Suppressor macrophage treated with lipopolysaccharide for 1 hour (primary cell): ENCODE measurements at regions not wholly inside any gene's neighbourhood (a gene's known extent, or its start where the extent isn't known, plus 50 kb on each side); places are given as distances from the start of the nearest gene placed in this dataset.
"Not testable (repeated sequence)": the region's sequence is repeated elsewhere in the genome, so short reads cannot be mapped to it uniquely, and the experiment has no call there.

Experiments
- DNase-seq, 3 donors: peaks; one replicate each; pipeline ENCODE4 v3.0.0-alpha.2; 2020 to 2022

- no peak for DNase-seq
These were observed 613.3 kb downstream of the BCOR start for GRCh38 chrX:39484159-39485068.

DNA sequence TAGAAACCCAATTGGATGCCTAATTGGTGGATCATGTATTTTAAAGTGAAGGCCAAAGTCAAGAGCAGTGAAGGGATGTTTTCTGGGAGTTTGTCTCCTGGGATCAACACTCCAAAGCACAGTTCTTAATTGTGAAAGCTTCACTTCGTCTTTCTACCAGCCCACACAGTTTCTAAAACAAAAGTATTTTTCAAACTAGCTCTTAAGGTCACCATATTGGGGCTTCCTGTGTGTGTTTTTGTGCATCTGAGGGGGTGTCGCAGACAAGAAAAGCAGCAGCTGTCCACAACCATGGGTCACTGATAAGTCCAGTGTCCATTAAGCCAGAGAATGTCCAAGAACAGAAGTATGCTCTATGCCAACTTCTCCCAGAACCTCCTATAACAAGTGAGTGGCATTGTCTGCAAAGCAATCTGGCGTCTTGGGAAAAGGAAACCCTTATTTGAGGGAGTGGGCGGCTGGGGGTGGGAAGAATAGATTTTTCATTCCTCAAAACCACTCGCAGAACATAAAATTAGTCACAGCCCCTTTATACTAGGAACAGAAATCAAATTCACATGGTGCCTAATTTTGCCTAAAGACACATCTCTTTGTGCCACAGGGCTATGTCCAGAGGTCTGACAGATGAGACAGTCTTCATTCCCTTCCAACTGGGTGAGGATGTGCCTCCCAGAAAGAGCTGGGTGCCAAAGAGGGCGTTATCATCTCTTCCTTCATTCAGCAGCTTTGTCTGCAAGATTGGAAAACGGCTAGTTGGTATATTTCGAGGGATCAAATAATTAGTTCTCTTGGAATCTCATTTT, 610.4 kb downstream of the BCOR start:
- DNase-seq = peak; percentile 16 to 35 (median 26)

GRCh38 chrX:39487969-39488330, 609.8 kb downstream of the BCOR start:
- no peak for DNase-seq

- DNase-seq = peak; percentile 74 to 82 (median 81)
These were observed 606.0 kb downstream of the BCOR start for GRCh38 chrX:39491548-39492297.

GRCh38 chrX:39492497-39493162, 605.1 kb downstream of the BCOR start:
- peak; percentile 48 to 54 (median 50) for DNase-seq

DNA sequence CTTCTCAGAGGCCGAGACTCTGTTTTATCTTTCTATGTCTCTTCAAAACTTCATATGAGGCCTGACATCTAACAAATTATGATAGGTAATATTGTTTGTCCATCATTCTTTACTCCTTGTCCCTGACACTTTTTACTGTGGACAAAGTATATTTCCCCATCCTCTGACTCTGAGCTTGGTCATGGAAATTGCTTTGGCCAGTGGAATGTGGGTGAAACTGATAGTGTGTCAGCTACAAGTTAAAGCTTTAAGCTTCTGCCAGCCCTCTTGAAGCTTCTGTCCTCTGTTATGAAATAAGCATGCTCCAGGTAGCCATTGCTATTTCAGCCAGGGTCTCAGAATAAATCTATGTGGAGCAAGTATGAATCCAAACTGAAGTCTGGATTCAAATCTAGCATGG, 604.6 kb downstream of the BCOR start:
- peak in 1 of 3 donors; percentile 19 for DNase-seq

GRCh38 chrX:39497117-39497516, 600.6 kb downstream of the BCOR start:
- not testable (repeated sequence) for DNase-seq

- peak; percentile 24 to 47 (median 47) for DNase-seq
These were observed 600.0 kb downstream of the BCOR start for GRCh38 chrX:39497702-39498265.

GRCh38 chrX:39499996-39500395, 597.8 kb downstream of the BCOR start:
- peak in 1 of 3 donors; percentile 23 for DNase-seq

GRCh38 chrX:39501822-39502221, 595.9 kb downstream of the BCOR start:
- no peak for DNase-seq

DNA sequence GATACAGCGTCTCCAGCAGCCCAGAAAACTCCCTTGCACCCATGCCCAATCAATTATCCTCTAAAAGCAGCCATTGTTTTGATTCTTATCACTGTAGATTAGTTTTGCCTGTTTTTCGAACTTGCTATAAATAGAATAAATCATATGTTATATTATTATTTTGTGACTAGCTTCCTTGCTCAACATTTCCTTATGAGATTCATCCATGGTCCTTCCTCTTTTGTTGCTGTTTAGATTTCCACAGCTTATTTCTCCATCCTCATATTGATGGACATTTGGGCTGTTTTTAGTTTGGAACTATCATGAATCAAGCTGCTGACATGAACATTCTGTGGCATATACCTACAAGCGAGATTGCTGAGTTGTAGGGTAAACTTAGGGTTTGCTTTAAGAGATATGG, 595.3 kb downstream of the BCOR start:
- peak in 2 of 3 donors; percentile 42 to 57 for DNase-seq

DNA sequence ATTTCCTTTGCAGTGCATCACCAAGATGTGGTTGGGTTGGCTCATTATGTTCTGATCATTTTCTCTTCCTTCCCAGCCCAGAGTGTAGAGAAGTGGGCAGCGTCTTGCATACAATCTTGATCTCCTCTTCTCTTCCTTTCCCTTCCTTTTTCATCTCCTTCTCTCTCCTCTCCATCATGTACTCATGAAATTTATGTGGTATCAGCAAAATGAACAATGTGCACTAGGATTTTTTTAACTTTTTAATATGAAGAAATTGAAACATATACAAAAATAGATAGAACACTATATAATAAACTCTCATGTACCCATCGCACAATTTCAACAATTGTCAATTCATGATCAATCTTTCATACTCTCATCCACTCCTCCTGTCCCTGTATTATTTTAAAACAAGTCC, 593.5 kb downstream of the BCOR start:
- no peak for DNase-seq

GRCh38 chrX:39504850-39505259, 592.9 kb downstream of the BCOR start:
- no peak for DNase-seq

DNA sequence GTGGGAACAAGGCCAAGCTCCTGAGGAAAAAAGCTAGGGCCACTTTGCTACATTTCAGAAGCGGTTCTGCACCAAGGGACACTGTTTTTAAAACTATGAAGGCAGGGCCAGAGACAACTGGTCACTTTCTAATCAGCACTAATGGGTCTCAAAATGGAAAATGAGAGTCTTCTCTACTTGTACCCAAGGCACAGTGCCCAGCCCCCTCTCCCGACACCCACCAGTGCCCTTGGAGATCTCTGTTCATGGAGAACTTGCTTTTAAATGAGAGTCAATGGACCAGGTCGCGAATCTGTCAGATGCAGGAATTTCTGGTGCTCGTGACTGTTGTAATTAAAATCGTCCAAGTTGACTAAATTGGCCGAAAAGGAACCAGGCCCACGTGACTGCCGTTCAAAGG, 591.6 kb downstream of the BCOR start:
- no peak for DNase-seq

- DNase-seq = no peak
These were observed 590.7 kb downstream of the BCOR start for GRCh38 chrX:39507034-39507433.

- DNase-seq = no peak
These were observed 590.0 kb downstream of the BCOR start for GRCh38 chrX:39507617-39508299.

- DNase-seq = no peak
These were observed 589.5 kb downstream of the BCOR start for GRCh38 chrX:39508300-39508692.

DNA sequence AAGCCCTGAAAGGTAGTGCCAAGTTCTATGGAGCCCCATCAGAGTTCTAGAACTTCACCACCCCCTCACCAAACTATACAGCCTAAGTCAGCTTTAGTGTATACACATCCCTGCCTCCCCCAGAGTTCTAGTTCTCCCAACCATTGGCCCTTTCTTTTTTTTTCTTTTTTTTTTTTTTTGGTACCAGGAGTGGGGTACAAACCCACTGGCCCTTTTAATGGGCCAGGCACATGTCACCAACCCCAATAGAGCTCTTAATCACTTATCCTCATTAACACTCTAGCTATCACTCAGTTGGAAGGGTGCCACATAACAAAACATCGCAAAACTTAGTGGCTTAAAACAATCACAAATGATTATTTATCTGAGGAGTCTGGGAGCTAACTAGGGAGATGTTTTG, 588.6 kb downstream of the BCOR start:
- DNase-seq = no peak

DNA sequence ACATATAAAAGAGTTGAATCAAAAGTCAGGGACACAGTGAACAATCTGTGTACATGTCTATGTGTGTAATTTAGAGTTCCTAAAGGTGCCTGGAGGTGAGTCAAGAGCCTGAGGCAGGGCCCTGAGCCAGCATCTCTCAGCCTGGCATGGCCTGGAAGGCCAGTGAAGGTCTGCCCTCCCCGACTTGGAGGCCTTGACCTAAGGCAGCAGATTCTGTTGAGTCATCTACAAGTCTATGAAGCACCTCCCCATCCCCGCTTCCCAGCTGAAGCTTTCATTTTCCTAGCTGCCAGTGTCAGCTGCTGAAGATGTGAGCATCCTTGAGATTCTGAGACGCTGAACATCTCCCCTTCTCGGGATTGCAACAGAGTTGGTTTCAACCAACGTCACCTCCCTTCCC, 583.9 kb downstream of the BCOR start:
- no peak for DNase-seq

DNA sequence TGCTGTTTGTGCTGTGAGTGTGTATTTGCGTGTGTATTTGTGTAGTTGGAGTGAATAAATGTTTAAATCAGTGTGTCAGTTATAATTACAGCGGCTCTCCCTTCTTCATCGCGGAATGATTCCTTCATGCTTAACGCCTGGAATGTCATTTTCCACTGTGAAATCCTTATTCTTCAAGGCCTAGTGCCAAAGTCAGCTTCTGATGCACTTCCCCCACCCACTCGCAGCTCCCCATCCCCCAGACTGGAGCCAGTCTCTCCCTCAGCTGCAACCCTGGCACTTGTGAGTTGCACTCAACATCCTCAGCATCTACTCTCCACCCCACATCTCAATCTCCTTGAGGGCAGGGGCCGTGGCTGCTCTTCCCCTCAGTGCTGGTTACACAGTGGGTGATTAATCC, 583.0 kb downstream of the BCOR start:
- no peak for DNase-seq

- no peak for DNase-seq
These were observed 581.3 kb downstream of the BCOR start for GRCh38 chrX:39516427-39516841.
